GM13976 (cell line): ENCODE measurements at regions not wholly inside any gene's neighbourhood (a gene's known extent, or its start where the extent isn't known, plus 50 kb on each side); places are given as distances from the start of the nearest gene placed in this dataset.

Source experiments
- DNase-seq: peaks from one replicate; pipeline ENCODE4 v3.0.0; 2012; ENCODE audit warnings: low spot score
- CTCF ChIP-seq: IDR thresholded peaks from 2 replicates; pipeline ENCODE4 v1.5.1; 2012; ENCODE audit warnings: borderline replicate concordance, mild to moderate bottlenecking; ENCODE audit not compliant: insufficient read depth; ENCODE audit errors: extremely low read depth, missing control alignments, control extremely low read depth
- in situ Hi-C: fragments of 300-500 bp; cut with MboI; formaldehyde crosslinking; loops from one replicate; pipeline ENCODE4 v1.12.0; 2022; ENCODE audit warnings: low sequenced_read_pairs, mixed read lengths, inconsistent platforms; ENCODE audit not compliant: unreplicated experiment

GRCh38 chr18:75644871-75645270 is 217.4 kb upstream of the SMIM21 start:
- no peak for DNase-seq
- in situ Hi-C loops: no loop called here
- TF ChIP-seq CTCF: no peak

GRCh38 chr18:75643083-75643482 is 215.6 kb upstream of the SMIM21 start:
- no peak for DNase-seq
- no peak for TF ChIP-seq CTCF
- in situ Hi-C loops: no loop called here

- DNase-seq: no peak
- no peak for TF ChIP-seq CTCF
- in situ Hi-C loops: no loop called here
Observed at GRCh38 chr18:75639472-75639831, 211.9 kb upstream of the SMIM21 start.

- no peak for DNase-seq
- no peak for TF ChIP-seq CTCF
- in situ Hi-C loops: no loop called here
Observed at GRCh38 chr18:75638776-75639471, 211.4 kb upstream of the SMIM21 start.

- in situ Hi-C loops: no loop called here
- DNase-seq: no peak
- TF ChIP-seq CTCF: no peak
Observed at GRCh38 chr18:75638223-75638775, 210.8 kb upstream of the SMIM21 start.

- no peak for DNase-seq
- in situ Hi-C loops: no loop called here
- TF ChIP-seq CTCF: no peak
Observed at GRCh38 chr18:75635096-75635495, 207.6 kb upstream of the SMIM21 start.
